ENCODE measurements at regions not wholly inside any gene's neighbourhood (a gene's known extent, or its start where the extent isn't known, plus 50 kb on each side); places are given as distances from the start of the nearest gene placed in this dataset.
"Not testable (repeated sequence)": the region's sequence is repeated elsewhere in the genome, so short reads cannot be mapped to it uniquely, and the experiment has no call there.

- not testable (repeated sequence) for DNase-seq (ENCODE audit: low read depth)
These were observed 832.7 kb upstream of the PRKX start for GRCh38 chrX:4546178-4546577.

GRCh38 chrX:4528247-4528646 is 814.8 kb upstream of the PRKX start:
- no peak for DNase-seq (ENCODE audit: low read depth)

- no peak for DNase-seq (ENCODE audit: low read depth)
These were observed 772.5 kb upstream of the PRKX start for GRCh38 chrX:4485912-4486311.

- DNase-seq (ENCODE audit: low read depth) = no peak
These were observed 770.8 kb upstream of the PRKX start for GRCh38 chrX:4484266-4484665.

- DNase-seq (ENCODE audit: low read depth) = no peak
These were observed 738.1 kb upstream of the PRKX start for GRCh38 chrX:4451591-4451990.

- no peak for DNase-seq (ENCODE audit: low read depth)
These were observed 736.7 kb upstream of the PRKX start for GRCh38 chrX:4450177-4450576.

GRCh38 chrX:4435905-4436304 is 722.5 kb upstream of the PRKX start:
- DNase-seq (ENCODE audit: low read depth) = no peak

- DNase-seq (ENCODE audit: low read depth) = no peak
These were observed 684.0 kb upstream of the PRKX start for GRCh38 chrX:4397471-4397870.

- DNase-seq (ENCODE audit: low read depth) = no peak
These were observed 668.8 kb upstream of the PRKX start for GRCh38 chrX:4382273-4382672.

- no peak for DNase-seq (ENCODE audit: low read depth)
These were observed 667.3 kb upstream of the PRKX start for GRCh38 chrX:4380710-4381109.

GRCh38 chrX:4379071-4379470 is 665.6 kb upstream of the PRKX start:
- DNase-seq (ENCODE audit: low read depth) = no peak

GRCh38 chrX:4373791-4374190 is 660.3 kb upstream of the PRKX start:
- no peak for DNase-seq (ENCODE audit: low read depth)

- DNase-seq (ENCODE audit: low read depth) = no peak
These were observed 645.1 kb upstream of the PRKX start for GRCh38 chrX:4358577-4358976.

GRCh38 chrX:4322916-4323315 is 609.5 kb upstream of the PRKX start:
- DNase-seq (ENCODE audit: low read depth) = no peak

GRCh38 chrX:4320436-4320947 is 607.0 kb upstream of the PRKX start:
- DNase-seq (ENCODE audit: low read depth) = no peak

- DNase-seq (ENCODE audit: low read depth) = no peak
These were observed 602.4 kb upstream of the PRKX start for GRCh38 chrX:4315891-4316290.

- DNase-seq (ENCODE audit: low read depth) = no peak
These were observed 601.1 kb upstream of the PRKX start for GRCh38 chrX:4314586-4314985.

GRCh38 chrX:4277122-4277521 is 563.7 kb upstream of the PRKX start:
- DNase-seq (ENCODE audit: low read depth) = no peak

GRCh38 chrX:4268676-4269075 is 555.2 kb upstream of the PRKX start:
- no peak for DNase-seq (ENCODE audit: low read depth)

GRCh38 chrX:4265036-4265435 is 551.6 kb upstream of the PRKX start:
- DNase-seq (ENCODE audit: low read depth) = no peak

GRCh38 chrX:4263030-4263803 is 549.8 kb upstream of the PRKX start:
- no peak for DNase-seq (ENCODE audit: low read depth)

- DNase-seq (ENCODE audit: low read depth) = no peak
These were observed 539.6 kb upstream of the PRKX start for GRCh38 chrX:4253092-4253491.

GRCh38 chrX:4249401-4249800 is 536.0 kb upstream of the PRKX start:
- DNase-seq (ENCODE audit: low read depth) = no peak

- no peak for DNase-seq (ENCODE audit: low read depth)
These were observed 530.3 kb upstream of the PRKX start for GRCh38 chrX:4243759-4244158.
